HUES64 (cell line): ENCODE measurements at regions not wholly inside any gene's neighbourhood (a gene's known extent, or its start where the extent isn't known, plus 50 kb on each side); places are given as distances from the start of the nearest gene placed in this dataset.

Experiments used
- H3K27ac ChIP-seq: 2 replicates; pipeline ENCODE4 v1.7.0; 2013; ENCODE audit warnings: low read depth, low read length, inconsistent platforms
- H3K27me3 ChIP-seq: 2 replicates; pipeline ENCODE4 v1.6.1; 2013; ENCODE audit warnings: mild to moderate bottlenecking, low read length; ENCODE audit not compliant: insufficient read depth
- H3K36me3 ChIP-seq: 2 replicates; pipeline ENCODE4 v1.6.1; 2013; ENCODE audit warnings: mild to moderate bottlenecking, low read length; ENCODE audit not compliant: insufficient read depth
- H3K4me1 ChIP-seq: 2 replicates; pipeline ENCODE4 v1.6.1; 2013; ENCODE audit warnings: mild to moderate bottlenecking, low read length, moderate library complexity; ENCODE audit not compliant: insufficient read depth
- H3K4me3 ChIP-seq: 2 replicates; pipeline ENCODE4 v1.5.1; 2013; ENCODE audit warnings: mild to moderate bottlenecking, low read length, moderate library complexity
- H3K9ac ChIP-seq: 2 replicates; pipeline ENCODE4 v1.6.1; 2013; ENCODE audit warnings: mild to moderate bottlenecking, low read depth, low read length
- H3K9me3 ChIP-seq: 2 replicates; pipeline ENCODE4 v1.6.1; 2013; ENCODE audit warnings: low read depth, low read length; ENCODE audit not compliant: insufficient read depth
- WGBS: fragments of 150-250, 120-280 bp; methylation state at CpG from one replicate; pipeline ENCODE4 v1.1.7; 2013; ENCODE audit warnings: missing lambda C conversion rate; 5-methylcytosine and 5-hydroxymethylcytosine counted together

GRCh38 chr6:166687070-166687878 lies 60.2 kb upstream of the RPS6KA2 start:
- no peak overlapping the region for H3K9ac ChIP-seq
- H3K4me1 ChIP-seq = peaks cover 12% of the 10 kb centered on the region; the same call in 1 of the 2 replicates
- H3K36me3 ChIP-seq = no peaks in the 10 kb centered on the region
- no peaks in the 10 kb centered on the region for H3K9me3 ChIP-seq
- no peak overlapping the region for H3K27ac ChIP-seq
- WGBS = 85% methylated on average over 21 of the region's 21 CpGs
- no peak overlapping the region for H3K4me3 ChIP-seq
- no peaks in the 10 kb centered on the region for H3K27me3 ChIP-seq

GRCh38 chr6:166686317-166686716 lies 59.3 kb upstream of the RPS6KA2 start:
- H3K36me3 ChIP-seq = no peaks in the 10 kb centered on the region
- H3K9me3 ChIP-seq = no peaks in the 10 kb centered on the region
- peaks cover 9% of the 10 kb centered on the region; the same call in 1 of the 2 replicates for H3K4me1 ChIP-seq
- WGBS = 89% methylated on average over 2 of the region's 2 CpGs
- H3K4me3 ChIP-seq = no peak overlapping the region
- no peak overlapping the region for H3K9ac ChIP-seq
- H3K27me3 ChIP-seq = no peaks in the 10 kb centered on the region
- no peak overlapping the region for H3K27ac ChIP-seq

- WGBS = 92% methylated on average over 8 of the region's 8 CpGs
- no peak overlapping the region for H3K27ac ChIP-seq
- peaks cover 9% of the 10 kb centered on the region; the same call in 1 of the 2 replicates for H3K4me1 ChIP-seq
- no peak overlapping the region for H3K9ac ChIP-seq
- no peak overlapping the region for H3K4me3 ChIP-seq
- H3K36me3 ChIP-seq = no peaks in the 10 kb centered on the region
- no peaks in the 10 kb centered on the region for H3K27me3 ChIP-seq
- H3K9me3 ChIP-seq = no peaks in the 10 kb centered on the region
These were observed 57.8 kb upstream of the RPS6KA2 start for GRCh38 chr6:166684866-166685265.

- Histone ChIP-seq H3K27me3 (no peaks in the 10 kb centered on the region), H3K36me3 (no peaks in the 10 kb centered on the region), H3K4me1 (peaks cover 9% of the 10 kb centered on the region; the same call in 1 of the 2 replicates), H3K4me3 (no peak overlapping the region), H3K9ac (no peak overlapping the region), H3K27ac (no peak overlapping the region), H3K9me3 (no peaks in the 10 kb centered on the region)
- WGBS = 94% methylated on average over 4 of the region's 4 CpGs
These were observed 57.1 kb upstream of the RPS6KA2 start for GRCh38 chr6:166684170-166684569.

GRCh38 chr6:166683477-166683876 lies 56.4 kb upstream of the RPS6KA2 start:
- Histone ChIP-seq H3K36me3 (no peaks in the 10 kb centered on the region), H3K9ac (no peak overlapping the region), H3K4me3 (no peak overlapping the region), H3K4me1 (peaks cover 9% of the 10 kb centered on the region; the same call in 1 of the 2 replicates), H3K27ac (no peak overlapping the region), H3K9me3 (no peaks in the 10 kb centered on the region), H3K27me3 (no peaks in the 10 kb centered on the region)
- 96% methylated on average over 10 of the region's 10 CpGs for WGBS

- H3K36me3 ChIP-seq = no peaks in the 10 kb centered on the region
- 96% methylated on average over 31 of the region's 31 CpGs for WGBS
- no peak overlapping the region for H3K27ac ChIP-seq
- H3K27me3 ChIP-seq = no peaks in the 10 kb centered on the region
- H3K4me3 ChIP-seq = no peak overlapping the region
- H3K4me1 ChIP-seq = no peaks in the 10 kb centered on the region
- no peaks in the 10 kb centered on the region for H3K9me3 ChIP-seq
- H3K9ac ChIP-seq = no peak overlapping the region
These were observed 52.5 kb upstream of the RPS6KA2 start for GRCh38 chr6:166679566-166679965.

- Histone ChIP-seq H3K4me1 (no peaks in the 10 kb centered on the region), H3K27ac (no peak overlapping the region), H3K4me3 (no peak overlapping the region), H3K9me3 (no peaks in the 10 kb centered on the region), H3K36me3 (no peaks in the 10 kb centered on the region), H3K9ac (no peak overlapping the region), H3K27me3 (no peaks in the 10 kb centered on the region)
- 92% methylated on average over 10 of the region's 10 CpGs for WGBS
These were observed 51.4 kb upstream of the RPS6KA2 start for GRCh38 chr6:166678426-166678825.

- Histone ChIP-seq H3K27me3 (no peaks in the 10 kb centered on the region), H3K9me3 (no peaks in the 10 kb centered on the region), H3K36me3 (no peaks in the 10 kb centered on the region), H3K4me3 (no peak overlapping the region), H3K27ac (no peak overlapping the region), H3K4me1 (no peaks in the 10 kb centered on the region), H3K9ac (no peak overlapping the region)
- WGBS = 91% methylated on average over 6 of the region's 6 CpGs
These were observed 50.9 kb upstream of the RPS6KA2 start for GRCh38 chr6:166677941-166678340.
